Memory B cell (primary cell): ENCODE measurements at regions not wholly inside any gene's neighbourhood (a gene's known extent, or its start where the extent isn't known, plus 50 kb on each side); places are given as distances from the start of the nearest gene placed in this dataset.

ENCODE experiments used
- ATAC-seq: fragments of 150-1000 bp; cut with Tn5 transposase; 2 replicates; pipeline ENCODE4 v1.10.0; 2021; ENCODE audit warnings: low read depth, mild to moderate bottlenecking, moderate library complexity
- DNase-seq, 2 donors: peaks; one replicate each; pipeline ENCODE4 v3.0.0; 2022; ENCODE audit warnings: low spot score in 2 of 2
- H3K27ac Mint-ChIP-seq: one replicate; pipeline ENCODE4 v1.8.0; 2022; ENCODE audit warnings: mild to moderate bottlenecking, moderate library complexity, mixed read lengths
- H3K27me3 Mint-ChIP-seq: one replicate; pipeline ENCODE4 v1.8.0; 2022; ENCODE audit warnings: mixed read lengths
- H3K36me3 Mint-ChIP-seq: one replicate; pipeline ENCODE4 v1.8.0; 2022; ENCODE audit warnings: mild to moderate bottlenecking, mixed read lengths
- H3K4me1 Mint-ChIP-seq: one replicate; pipeline ENCODE4 v1.8.0; 2022; ENCODE audit warnings: mixed read lengths
- H3K4me3 Mint-ChIP-seq: one replicate; pipeline ENCODE4 v1.8.0; 2022; ENCODE audit warnings: mild to moderate bottlenecking, moderate library complexity, mixed read lengths
- H3K9me3 Mint-ChIP-seq: one replicate; pipeline ENCODE4 v1.8.0; 2022; ENCODE audit warnings: mixed read lengths

DNA sequence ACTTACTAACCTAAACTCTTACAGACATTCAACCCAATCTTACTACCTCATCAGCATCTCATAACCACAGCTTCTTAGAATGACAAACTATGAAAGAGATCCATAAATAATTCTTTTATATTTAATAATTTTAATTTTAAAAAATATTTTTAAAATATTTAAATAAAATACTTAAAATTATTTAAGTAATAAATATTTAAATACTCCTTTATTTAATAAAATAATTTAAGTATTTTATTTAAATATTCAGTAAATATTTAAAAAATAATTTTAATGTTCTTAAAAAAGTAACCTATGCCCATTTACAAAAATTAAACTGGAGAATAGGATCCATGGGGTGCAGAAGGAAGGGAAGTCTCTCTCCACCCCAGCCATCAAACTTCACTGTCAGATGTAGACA is 627.3 kb upstream of the MGMT start:
- Mint-ChIP-seq H3K27ac (no peak overlapping the region), H3K4me3 (no peak overlapping the region), H3K36me3 (no peaks in the 10 kb centered on the region), H3K27me3 (peaks cover 4% of the 10 kb centered on the region), H3K9me3 (no peaks in the 10 kb centered on the region), H3K4me1 (no peaks in the 10 kb centered on the region)
- no peak for DNase-seq
- ATAC-seq = no peak

DNA sequence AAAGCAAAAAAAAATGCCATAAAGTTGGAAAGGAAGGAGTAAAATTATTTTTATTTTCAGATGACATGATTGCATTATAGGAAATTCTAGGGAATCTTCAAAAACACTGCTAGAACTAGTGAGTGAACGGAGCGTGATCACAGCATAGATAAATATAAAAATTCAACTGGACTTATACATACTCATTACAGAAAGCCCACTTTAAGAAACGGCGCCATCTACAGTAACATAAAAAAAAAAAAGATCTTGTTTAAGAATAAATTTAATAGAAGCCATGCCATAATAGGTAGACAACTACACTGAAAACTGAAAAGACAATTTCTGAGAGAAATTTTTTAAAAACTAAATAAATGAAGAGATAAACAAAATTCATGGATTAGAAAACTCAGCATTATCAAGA is 623.1 kb upstream of the MGMT start:
- peaks cover 4% of the 10 kb centered on the region for H3K27me3 Mint-ChIP-seq
- no peak overlapping the region for H3K4me3 Mint-ChIP-seq
- H3K36me3 Mint-ChIP-seq = no peaks in the 10 kb centered on the region
- no peak for DNase-seq
- H3K9me3 Mint-ChIP-seq = no peaks in the 10 kb centered on the region
- no peaks in the 10 kb centered on the region for H3K4me1 Mint-ChIP-seq
- H3K27ac Mint-ChIP-seq = no peak overlapping the region
- no peak for ATAC-seq

DNA sequence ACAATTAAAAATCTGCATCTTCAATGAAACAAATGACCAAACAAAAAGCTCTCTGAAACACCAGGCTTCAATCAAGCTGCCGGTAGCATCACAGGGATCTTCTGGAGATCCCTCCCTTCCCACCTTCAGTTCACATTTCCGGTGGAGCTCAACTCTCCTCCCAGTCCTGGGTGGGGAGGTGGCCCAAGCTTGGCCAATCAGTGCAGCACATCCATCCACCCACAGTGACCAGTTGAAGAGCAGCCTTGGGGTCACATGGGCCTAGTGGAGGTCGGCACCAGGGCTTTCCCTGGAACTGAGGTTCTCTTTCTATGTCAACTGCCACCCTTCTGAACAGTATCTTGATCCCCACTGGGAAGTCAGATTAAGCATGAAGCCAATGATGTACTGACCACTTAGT is 620.1 kb upstream of the MGMT start:
- Mint-ChIP-seq H3K9me3 (no peaks in the 10 kb centered on the region), H3K4me3 (no peak overlapping the region), H3K4me1 (no peaks in the 10 kb centered on the region), H3K27me3 (peaks cover 2% of the 10 kb centered on the region), H3K27ac (no peak overlapping the region), H3K36me3 (no peaks in the 10 kb centered on the region)
- ATAC-seq (no peak), DNase-seq (no peak)

DNA sequence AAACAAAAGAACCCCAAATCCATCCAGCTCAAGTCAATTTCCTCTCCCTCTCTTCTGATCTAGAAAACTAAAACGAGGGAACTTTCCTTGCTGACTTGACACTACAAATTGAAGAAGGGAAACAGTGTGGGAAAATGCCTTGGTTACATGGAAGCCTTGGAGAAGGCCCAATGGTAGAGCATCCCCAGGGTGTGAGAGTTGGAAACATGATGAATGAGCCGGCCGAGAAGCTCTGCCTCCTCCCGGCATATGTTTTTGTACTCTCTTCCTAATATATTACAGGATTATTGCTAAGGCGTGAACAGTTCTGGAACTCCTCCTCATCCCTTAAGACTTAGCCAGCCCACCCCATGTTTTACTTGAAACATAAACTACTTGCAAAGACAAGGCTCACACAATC is 618.2 kb upstream of the MGMT start:
- Mint-ChIP-seq H3K9me3 (no peaks in the 10 kb centered on the region), H3K27ac (no peak overlapping the region), H3K27me3 (peaks cover 3% of the 10 kb centered on the region), H3K36me3 (no peaks in the 10 kb centered on the region), H3K4me3 (no peak overlapping the region), H3K4me1 (no peaks in the 10 kb centered on the region)
- no peak for DNase-seq
- no peak for ATAC-seq

DNA sequence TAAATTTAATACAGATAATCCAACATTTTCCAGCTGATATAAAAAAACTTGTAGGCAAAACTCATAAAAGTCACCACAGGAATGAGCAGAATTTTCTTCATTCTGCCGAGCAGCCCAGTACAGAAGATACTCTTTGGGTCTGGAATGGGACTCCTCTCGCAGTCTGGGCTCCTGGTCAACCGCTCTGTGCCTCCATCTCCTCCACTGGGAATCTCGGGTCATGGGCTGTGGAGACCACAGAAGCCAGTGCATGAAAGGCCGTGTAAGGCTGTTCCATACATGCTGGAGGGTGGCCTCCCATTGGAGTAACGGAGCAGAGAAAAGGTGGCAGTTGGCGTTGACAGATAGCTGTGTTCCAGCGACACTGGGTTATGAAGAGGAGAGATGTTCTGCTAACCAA is 616.4 kb upstream of the MGMT start:
- Mint-ChIP-seq H3K27ac (no peak overlapping the region), H3K4me3 (no peak overlapping the region), H3K9me3 (no peaks in the 10 kb centered on the region), H3K36me3 (no peaks in the 10 kb centered on the region), H3K27me3 (peaks cover 3% of the 10 kb centered on the region), H3K4me1 (no peaks in the 10 kb centered on the region)
- no peak for ATAC-seq
- no peak for DNase-seq

DNA sequence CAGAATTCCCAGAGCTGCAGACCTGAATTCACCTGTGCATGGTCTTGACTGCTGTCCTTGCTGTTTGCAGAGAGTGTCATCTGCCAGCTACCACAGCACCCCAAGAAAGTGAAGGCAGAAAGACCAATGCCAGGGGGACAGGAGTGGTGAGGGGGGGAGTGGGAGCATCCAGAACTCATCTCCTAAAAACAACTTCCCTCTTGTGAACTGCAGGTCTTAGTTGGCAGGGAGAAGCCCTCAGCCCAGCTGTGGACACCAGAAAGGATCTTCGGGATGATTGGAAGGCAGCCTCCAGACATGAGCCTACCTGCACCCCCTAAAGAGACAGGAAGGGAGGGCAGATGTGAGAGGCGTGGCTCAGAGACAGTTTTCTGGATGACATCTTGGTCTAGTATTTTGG is 615.8 kb upstream of the MGMT start:
- H3K9me3 Mint-ChIP-seq = no peaks in the 10 kb centered on the region
- no peak for ATAC-seq
- H3K27me3 Mint-ChIP-seq = peaks cover 3% of the 10 kb centered on the region
- H3K4me3 Mint-ChIP-seq = no peak overlapping the region
- no peak for DNase-seq
- H3K36me3 Mint-ChIP-seq = no peaks in the 10 kb centered on the region
- no peak overlapping the region for H3K27ac Mint-ChIP-seq
- no peaks in the 10 kb centered on the region for H3K4me1 Mint-ChIP-seq

DNA sequence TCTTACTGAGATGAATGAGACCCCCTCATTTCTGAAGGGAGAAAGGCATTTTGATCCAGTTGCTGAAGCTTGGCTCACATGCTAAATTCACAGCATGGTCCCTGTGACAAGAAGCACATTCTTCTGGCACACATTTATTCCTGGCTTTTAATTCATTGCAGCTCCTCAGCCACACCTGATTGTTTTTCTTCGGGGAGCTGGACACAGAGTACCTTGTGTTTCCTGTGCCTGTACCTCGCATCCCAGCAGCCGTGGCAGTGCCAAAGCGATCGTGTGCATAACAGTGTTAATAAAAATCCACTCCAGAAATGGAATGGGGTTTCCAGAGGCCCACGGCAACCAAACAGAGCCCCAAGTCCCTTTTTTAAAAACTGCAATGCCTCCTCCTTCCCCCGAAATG is 615.3 kb upstream of the MGMT start:
- Mint-ChIP-seq H3K9me3 (no peaks in the 10 kb centered on the region), H3K4me1 (no peaks in the 10 kb centered on the region), H3K36me3 (no peaks in the 10 kb centered on the region), H3K27ac (no peak overlapping the region), H3K27me3 (peaks cover 3% of the 10 kb centered on the region), H3K4me3 (no peak overlapping the region)
- DNase-seq = no peak
- no peak for ATAC-seq

DNA sequence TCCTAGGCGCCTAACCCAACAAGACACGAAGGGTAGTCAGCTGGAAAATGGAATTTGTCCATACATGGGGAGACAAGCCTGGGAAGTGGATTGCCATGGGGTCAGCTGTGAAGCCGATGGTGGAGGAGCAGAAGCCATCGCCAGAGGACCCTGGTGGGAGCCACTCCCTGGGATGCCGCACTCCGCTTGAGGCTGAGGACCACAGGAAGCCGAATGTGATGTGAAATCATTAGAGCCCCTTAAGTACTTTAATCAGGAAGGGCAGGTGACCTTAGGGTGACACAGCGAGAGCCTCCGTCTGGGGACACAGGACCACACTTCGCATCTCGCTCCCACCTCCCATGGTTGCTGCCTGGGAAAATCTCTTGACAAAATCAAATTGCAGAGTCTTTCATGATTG is 614.6 kb upstream of the MGMT start:
- Mint-ChIP-seq H3K36me3 (no peaks in the 10 kb centered on the region), H3K9me3 (no peaks in the 10 kb centered on the region)

DNA sequence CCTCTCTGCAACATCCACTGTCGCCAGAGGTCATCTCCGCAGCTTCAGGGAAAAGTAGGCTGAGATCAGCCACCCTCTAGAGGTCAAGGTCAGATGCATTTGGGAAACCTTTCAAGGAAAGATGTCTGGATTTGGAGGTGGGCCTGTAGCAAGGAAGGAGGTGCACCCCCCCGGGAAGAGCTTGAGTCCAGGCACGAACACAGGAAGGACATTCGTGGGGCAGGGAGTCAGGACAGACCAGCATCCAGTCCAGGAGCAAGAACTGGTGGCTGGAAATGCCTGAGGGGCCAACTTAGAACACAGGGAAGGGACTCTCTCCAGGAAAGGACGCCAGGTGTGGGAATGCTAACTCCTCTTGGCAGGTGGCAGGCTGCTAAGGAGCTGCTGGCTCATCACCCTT is 614.1 kb upstream of the MGMT start:
- Mint-ChIP-seq H3K27ac (no peak overlapping the region), H3K4me1 (no peaks in the 10 kb centered on the region), H3K27me3 (peaks cover 3% of the 10 kb centered on the region), H3K9me3 (no peaks in the 10 kb centered on the region), H3K36me3 (no peaks in the 10 kb centered on the region), H3K4me3 (no peak overlapping the region)
- no peak for ATAC-seq
- no peak for DNase-seq

More for the DNA sequence above, 614.6 kb upstream of the MGMT start:
- no peaks in the 10 kb centered on the region for H3K4me1 Mint-ChIP-seq
- no peak overlapping the region for H3K27ac Mint-ChIP-seq
- H3K27me3 Mint-ChIP-seq = peaks cover 3% of the 10 kb centered on the region
- ATAC-seq = no peak
- no peak overlapping the region for H3K4me3 Mint-ChIP-seq
- DNase-seq = no peak

DNA sequence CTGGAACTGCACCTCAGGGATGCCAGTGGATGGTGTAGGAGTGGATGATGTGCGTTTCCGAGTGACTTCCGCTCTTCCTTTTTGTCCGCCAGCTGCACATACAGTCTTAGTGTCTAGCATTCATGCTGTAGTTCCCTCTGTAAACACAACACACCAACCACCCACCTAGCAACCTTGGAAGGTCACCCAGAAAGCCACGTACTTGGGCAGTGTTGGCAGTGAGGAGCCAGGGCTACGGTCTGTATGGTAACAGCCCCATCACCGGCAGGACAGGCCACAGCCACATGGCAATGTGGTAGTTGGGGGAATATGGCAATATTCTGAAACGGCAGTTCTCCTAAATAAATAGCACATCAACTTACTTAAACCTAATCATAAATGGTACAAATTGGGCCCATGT is 613.5 kb upstream of the MGMT start:
- Mint-ChIP-seq H3K36me3 (no peaks in the 10 kb centered on the region), H3K4me3 (no peak overlapping the region), H3K27ac (no peak overlapping the region), H3K27me3 (peaks cover 3% of the 10 kb centered on the region), H3K4me1 (no peaks in the 10 kb centered on the region), H3K9me3 (no peaks in the 10 kb centered on the region)
- DNase-seq (no peak), ATAC-seq (no peak)

DNA sequence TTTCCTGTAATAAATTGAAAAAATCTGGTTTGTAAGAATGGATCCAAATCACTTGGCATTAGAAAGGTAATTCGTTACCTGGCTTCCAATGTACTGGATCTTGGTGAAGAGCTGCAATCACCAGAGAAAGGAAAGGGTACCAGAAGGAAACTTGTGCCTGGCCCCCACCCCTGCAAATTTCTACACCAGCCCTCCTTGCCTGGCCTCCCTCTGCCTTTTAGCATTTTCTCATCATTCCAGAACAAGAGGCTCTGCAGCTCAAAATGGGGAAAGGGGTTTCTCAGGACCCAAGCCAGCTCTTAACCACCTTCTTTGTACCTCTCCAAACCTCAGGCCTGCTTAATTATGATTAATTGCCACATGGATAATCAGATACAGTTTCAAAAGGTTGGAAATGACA is 612.8 kb upstream of the MGMT start:
- H3K9me3 Mint-ChIP-seq = no peaks in the 10 kb centered on the region
- H3K4me1 Mint-ChIP-seq = no peaks in the 10 kb centered on the region
- H3K27me3 Mint-ChIP-seq = peaks cover 3% of the 10 kb centered on the region
- H3K4me3 Mint-ChIP-seq = no peak overlapping the region
- ATAC-seq (no peak), DNase-seq (no peak)
- H3K27ac Mint-ChIP-seq = no peak overlapping the region
- no peaks in the 10 kb centered on the region for H3K36me3 Mint-ChIP-seq

DNA sequence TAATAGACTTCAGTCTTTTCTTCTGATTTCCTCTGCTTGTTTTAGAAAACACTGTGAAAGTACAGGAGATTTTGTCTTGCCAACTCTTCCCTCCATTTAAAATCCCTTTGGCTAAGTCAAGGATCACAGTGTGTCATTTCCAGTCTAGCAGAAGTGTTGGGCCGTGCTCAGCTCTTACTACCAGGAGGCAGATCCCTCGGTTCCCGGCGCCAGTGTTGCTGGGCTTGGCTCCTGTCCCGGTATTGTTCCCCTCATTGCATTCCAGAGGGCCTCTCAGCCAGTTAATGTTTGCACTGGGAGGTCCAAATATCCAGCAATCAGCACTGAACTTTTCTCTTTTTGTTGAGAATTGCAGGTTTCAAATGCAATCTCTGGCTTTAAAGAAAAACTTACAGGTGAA is 612.1 kb upstream of the MGMT start:
- H3K4me3 Mint-ChIP-seq = no peak overlapping the region
- no peaks in the 10 kb centered on the region for H3K9me3 Mint-ChIP-seq
- ATAC-seq = no peak
- H3K36me3 Mint-ChIP-seq = no peaks in the 10 kb centered on the region
- no peaks in the 10 kb centered on the region for H3K4me1 Mint-ChIP-seq
- no peak overlapping the region for H3K27ac Mint-ChIP-seq
- H3K27me3 Mint-ChIP-seq = peaks cover 3% of the 10 kb centered on the region
- no peak for DNase-seq

DNA sequence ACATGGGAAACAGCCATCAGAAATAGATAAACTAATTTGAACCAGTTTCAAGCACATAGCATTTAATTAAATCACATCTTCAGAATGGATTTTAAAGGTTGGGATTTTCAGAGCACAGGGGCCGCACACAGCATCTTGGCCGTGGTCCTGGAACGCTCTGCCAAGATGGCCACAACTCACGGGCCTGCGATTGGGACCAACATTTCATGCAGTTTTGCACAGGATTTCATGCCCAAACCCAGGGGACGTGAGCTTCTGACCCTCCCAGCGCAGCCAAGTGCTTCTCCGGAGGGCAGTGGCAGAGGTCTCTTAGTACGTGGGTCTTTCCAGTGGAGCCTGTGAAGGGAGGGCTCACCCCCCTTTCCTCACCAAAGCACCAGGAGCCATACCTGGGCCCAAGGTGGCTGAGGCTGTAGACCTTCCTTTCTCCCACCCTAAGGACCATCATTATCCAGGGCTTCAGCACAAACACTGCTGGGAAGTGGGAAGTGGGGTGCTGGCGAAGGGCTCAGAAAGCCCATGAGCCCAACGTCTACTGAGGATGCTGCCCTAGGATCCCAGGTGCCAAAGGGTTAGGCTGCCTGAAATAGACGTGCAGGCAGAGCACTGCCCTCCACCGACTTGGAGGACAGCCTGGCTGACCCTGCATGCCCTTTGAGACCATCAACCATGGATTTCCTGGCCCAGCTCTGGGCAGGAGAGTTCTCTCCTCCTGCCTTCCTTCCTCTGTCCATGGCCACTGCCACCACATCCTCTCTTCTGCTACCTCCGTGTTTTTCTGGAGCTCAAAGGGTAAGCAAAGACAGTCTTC is 611.2 kb upstream of the MGMT start:
- H3K4me1 Mint-ChIP-seq = no peaks in the 10 kb centered on the region
- H3K27ac Mint-ChIP-seq = no peak overlapping the region
- no peak for DNase-seq
- H3K36me3 Mint-ChIP-seq = no peaks in the 10 kb centered on the region
- ATAC-seq = no peak
- H3K27me3 Mint-ChIP-seq = peaks cover 3% of the 10 kb centered on the region
- H3K9me3 Mint-ChIP-seq = no peaks in the 10 kb centered on the region
- no peak overlapping the region for H3K4me3 Mint-ChIP-seq

DNA sequence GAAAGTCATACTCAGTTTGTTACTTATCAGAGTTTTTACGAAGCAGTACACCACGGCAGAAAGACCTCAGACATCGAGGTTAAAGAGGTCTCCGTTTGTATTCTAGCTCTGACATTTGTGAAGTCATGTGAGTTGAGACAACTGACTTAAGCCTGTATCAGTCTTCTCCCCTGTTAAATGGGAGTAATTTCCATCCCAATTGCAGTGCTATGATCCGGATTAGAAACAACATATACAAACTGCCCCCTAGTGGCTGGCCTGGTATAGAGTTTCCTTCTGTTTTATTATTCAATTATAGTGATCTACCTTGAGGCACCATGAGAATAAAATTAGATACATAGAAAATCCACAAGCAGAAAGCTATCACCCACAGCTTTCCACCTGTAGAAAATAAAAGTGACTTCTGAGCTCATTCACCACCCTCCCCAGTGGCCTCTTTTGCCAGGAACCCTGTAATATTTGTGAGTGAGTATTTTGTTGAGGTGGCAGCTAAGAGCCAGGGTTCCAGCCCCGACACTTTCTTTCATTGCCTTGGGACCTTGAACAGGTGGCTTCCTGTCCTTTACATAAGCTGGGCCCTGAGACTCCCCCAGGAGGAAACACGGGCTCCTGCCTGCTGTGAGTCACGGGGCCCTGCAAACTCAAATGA is 607.2 kb upstream of the MGMT start:
- Mint-ChIP-seq H3K36me3 (no peaks in the 10 kb centered on the region), H3K4me1 (no peaks in the 10 kb centered on the region), H3K4me3 (no peak overlapping the region), H3K9me3 (no peaks in the 10 kb centered on the region), H3K27ac (no peak overlapping the region), H3K27me3 (peaks cover 6% of the 10 kb centered on the region)
- DNase-seq (no peak), ATAC-seq (no peak)

DNA sequence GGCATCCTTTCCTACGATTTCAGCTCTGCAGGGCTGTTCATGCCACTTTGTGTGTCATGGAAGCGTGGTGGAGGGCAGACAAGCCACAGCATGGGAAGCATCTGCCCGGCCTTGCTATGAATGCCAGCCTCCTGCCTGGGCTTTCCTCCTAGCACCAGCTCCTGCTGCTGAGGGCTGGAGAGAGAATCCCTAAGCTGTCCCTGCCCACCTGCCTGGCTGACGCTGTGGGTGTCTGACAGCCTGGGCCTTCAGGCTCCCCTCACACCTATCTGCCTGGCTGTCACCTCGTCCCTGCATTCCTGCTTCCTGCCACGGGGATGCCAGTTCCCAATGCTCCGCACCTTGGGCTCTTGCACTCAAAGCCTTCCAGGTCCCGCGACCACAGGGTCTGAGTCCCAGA is 606.5 kb upstream of the MGMT start:
- ATAC-seq (no peak), DNase-seq (no peak)
- no peaks in the 10 kb centered on the region for H3K36me3 Mint-ChIP-seq
- no peak overlapping the region for H3K27ac Mint-ChIP-seq
- H3K9me3 Mint-ChIP-seq = no peaks in the 10 kb centered on the region
- peaks cover 6% of the 10 kb centered on the region for H3K27me3 Mint-ChIP-seq
- no peak overlapping the region for H3K4me3 Mint-ChIP-seq
- no peaks in the 10 kb centered on the region for H3K4me1 Mint-ChIP-seq
